Activated CD4-positive, alpha-beta T cell treated with anti-CD3 and anti-CD28 coated beads, Interleukin-2, amount 10 ng/mL, durations not matched to agents 7 days and 5 days (primary cell): ENCODE measurements at regions not wholly inside any gene's neighbourhood (a gene's known extent, or its start where the extent isn't known, plus 50 kb on each side); places are given as distances from the start of the nearest gene placed in this dataset.
"Not testable (repeated sequence)": the region's sequence is repeated elsewhere in the genome, so short reads cannot be mapped to it uniquely, and the experiment has no call there.

Source experiments
- CTCF ChIA-PET: fragments of 350-600 bp; sonication (Branson Sonifier 250); formaldehyde crosslinking; loops from one replicate; lab custom pipeline; 2021; ENCODE audit warnings: antibody characterized with exemption; lab: Charles Lee
- POLR2A ChIA-PET: fragments of 350-600 bp; sonication (Branson Sonifier 250); formaldehyde crosslinking; loops from one replicate; lab custom pipeline; 2021; ENCODE audit warnings: antibody characterized with exemption; lab: Charles Lee
- DNase-seq: peaks from one replicate; pipeline ENCODE4 v3.0.0-alpha.2; 2020
- H3K27ac Mint-ChIP-seq: one replicate; pipeline ENCODE4 v1.8.0; 2021; ENCODE audit warnings: mild to moderate bottlenecking, moderate library complexity, mixed read lengths
- H3K27me3 Mint-ChIP-seq: one replicate; pipeline ENCODE4 v1.8.0; 2021; ENCODE audit warnings: mixed read lengths
- H3K36me3 Mint-ChIP-seq: one replicate; pipeline ENCODE4 v1.8.0; 2021; ENCODE audit warnings: low read depth, mixed read lengths
- H3K4me1 Mint-ChIP-seq: one replicate; pipeline ENCODE4 v1.8.0; 2021; ENCODE audit warnings: mixed read lengths
- H3K4me3 Mint-ChIP-seq: one replicate; pipeline ENCODE4 v1.8.0; 2021; ENCODE audit warnings: mild to moderate bottlenecking, moderate library complexity, mixed read lengths
- H3K9me3 Mint-ChIP-seq: one replicate; pipeline ENCODE4 v1.8.0; 2021; ENCODE audit warnings: mixed read lengths

GRCh38 chr5:154544646-154545045 is 66.6 kb upstream of the HAND1 start:
- Mint-ChIP-seq H3K27me3 (peaks cover 17% of the 10 kb centered on the region), H3K9me3 (no peaks in the 10 kb centered on the region), H3K4me1 (no peaks in the 10 kb centered on the region), H3K36me3 (no peaks in the 10 kb centered on the region), H3K27ac (no peak overlapping the region), H3K4me3 (no peak overlapping the region)
- no peak for DNase-seq
- ChIA-PET CTCF (no interaction called here), POLR2A (no interaction called here)

DNA sequence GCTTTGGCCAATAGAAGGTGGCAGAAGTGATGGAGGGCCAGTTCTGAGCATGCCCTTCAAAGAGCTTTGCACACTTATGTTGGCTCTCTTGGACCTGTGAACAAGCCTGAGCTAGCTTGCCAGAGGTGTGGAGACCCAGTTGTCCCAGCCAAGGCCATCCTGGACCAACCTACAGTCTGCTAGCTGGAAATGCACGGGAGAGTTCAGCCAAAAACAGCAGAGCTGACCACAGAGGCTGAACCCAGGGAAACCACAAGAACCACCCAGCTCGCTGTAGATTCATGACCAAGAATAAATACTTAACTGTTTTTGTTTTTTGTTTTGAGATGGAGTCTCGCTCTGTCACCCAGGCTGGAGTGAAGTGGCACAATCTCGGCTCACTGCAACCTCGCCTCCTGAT is 65.4 kb upstream of the HAND1 start:
- Mint-ChIP-seq H3K36me3 (no peaks in the 10 kb centered on the region), H3K27ac (no peak overlapping the region), H3K4me3 (no peak overlapping the region), H3K27me3 (peaks cover 10% of the 10 kb centered on the region), H3K9me3 (no peaks in the 10 kb centered on the region), H3K4me1 (no peaks in the 10 kb centered on the region)
- POLR2A ChIA-PET, result no interaction called here
- CTCF ChIA-PET, result no interaction called here
- DNase-seq, result no peak

- Mint-ChIP-seq H3K36me3 (no peaks in the 10 kb centered on the region), H3K9me3 (no peaks in the 10 kb centered on the region), H3K4me3 (no peak overlapping the region), H3K4me1 (no peaks in the 10 kb centered on the region), H3K27ac (no peak overlapping the region), H3K27me3 (peaks cover 5% of the 10 kb centered on the region)
- ChIA-PET CTCF (no interaction called here), POLR2A (no interaction called here)
- DNase-seq, result no peak
Measured at GRCh38 chr5:154542581-154542980, 64.6 kb upstream of the HAND1 start.

- H3K4me3 Mint-ChIP-seq, result no peak overlapping the region
- POLR2A ChIA-PET, result interaction anchor here (0.7 kb wide), 1 partner anchor 190 kb away, joined by 3 read pairs; no protein-coding TSS in a partner anchor
- H3K27ac Mint-ChIP-seq, result no peak overlapping the region
- no peak for DNase-seq
- CTCF ChIA-PET, result interaction anchor here (0.5 to 0.6 kb wide), 2 partner anchors 20 to 57 kb away, joined by 3 read pairs; no protein-coding TSS in a partner anchor
- no peaks in the 10 kb centered on the region for H3K4me1 Mint-ChIP-seq
- no peaks in the 10 kb centered on the region for H3K36me3 Mint-ChIP-seq
- peaks cover 5% of the 10 kb centered on the region for H3K27me3 Mint-ChIP-seq
- no peaks in the 10 kb centered on the region for H3K9me3 Mint-ChIP-seq
Measured at GRCh38 chr5:154542000-154542399, 64.0 kb upstream of the HAND1 start.

DNA sequence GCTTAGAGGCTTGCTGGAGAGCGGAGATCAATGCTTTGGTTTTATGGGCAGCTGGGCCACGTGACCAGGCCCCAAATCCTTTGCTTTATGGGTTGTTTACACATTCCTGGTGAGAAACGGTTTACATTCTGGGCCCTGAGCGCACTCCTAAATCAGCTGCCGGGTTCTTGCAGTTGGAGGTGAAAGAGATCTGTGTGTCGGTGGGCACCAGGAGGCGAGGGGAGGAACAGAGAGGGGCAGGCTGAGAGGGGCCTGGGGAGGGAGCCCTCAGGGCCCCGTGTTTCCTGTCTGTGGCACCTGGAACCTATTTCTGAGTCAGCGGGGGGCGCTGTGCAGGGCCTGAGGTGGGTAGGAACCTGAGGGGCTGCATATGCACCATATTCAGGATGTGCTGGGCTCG is 63.5 kb upstream of the HAND1 start:
- H3K4me3 Mint-ChIP-seq, result no peak overlapping the region
- peaks cover 9% of the 10 kb centered on the region for H3K27me3 Mint-ChIP-seq
- CTCF ChIA-PET, result interaction anchor here (0.5 to 0.6 kb wide), 2 partner anchors 20 to 58 kb away, joined by 3 read pairs; no protein-coding TSS in a partner anchor
- DNase-seq, result no peak
- no peaks in the 10 kb centered on the region for H3K9me3 Mint-ChIP-seq
- no peaks in the 10 kb centered on the region for H3K4me1 Mint-ChIP-seq
- POLR2A ChIA-PET, result interaction anchor here (0.7 kb wide), 1 partner anchor 190 kb away, joined by 3 read pairs; no protein-coding TSS in a partner anchor
- H3K27ac Mint-ChIP-seq, result no peak overlapping the region
- no peaks in the 10 kb centered on the region for H3K36me3 Mint-ChIP-seq

GRCh38 chr5:154540600-154540999 is 62.6 kb upstream of the HAND1 start:
- Mint-ChIP-seq H3K9me3 (no peaks in the 10 kb centered on the region), H3K4me3 (no peak overlapping the region), H3K27me3 (peaks cover 9% of the 10 kb centered on the region), H3K36me3 (no peaks in the 10 kb centered on the region), H3K4me1 (no peaks in the 10 kb centered on the region), H3K27ac (no peak overlapping the region)
- POLR2A ChIA-PET, result no interaction called here
- CTCF ChIA-PET, result no interaction called here
- DNase-seq, result no peak

- Mint-ChIP-seq H3K36me3 (no peaks in the 10 kb centered on the region), H3K27ac (no peak overlapping the region), H3K4me1 (no peaks in the 10 kb centered on the region), H3K9me3 (no peaks in the 10 kb centered on the region), H3K4me3 (no peak overlapping the region), H3K27me3 (peaks cover 9% of the 10 kb centered on the region)
- CTCF ChIA-PET, result no interaction called here
- DNase-seq, result no peak
- POLR2A ChIA-PET, result no interaction called here
Measured at GRCh38 chr5:154538492-154538891, 60.5 kb upstream of the HAND1 start.

DNA sequence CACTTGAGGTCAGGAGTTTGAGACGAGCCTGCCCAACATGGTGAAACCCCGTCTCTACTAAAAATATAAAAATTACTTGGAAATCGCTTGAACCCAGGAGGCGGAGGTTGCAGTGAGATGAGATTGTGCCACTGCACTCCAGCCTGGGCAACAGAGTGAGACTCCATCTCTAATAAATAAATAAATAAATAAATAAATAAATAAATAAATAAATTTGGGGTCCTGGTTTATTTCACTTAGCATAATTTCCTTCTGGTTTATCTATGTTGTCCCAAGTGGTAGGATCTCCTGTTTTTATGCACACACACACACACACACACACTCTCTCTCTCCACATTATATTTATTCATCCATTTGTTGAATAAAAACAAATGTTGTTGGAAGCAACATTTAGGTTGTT is 58.4 kb upstream of the HAND1 start:
- H3K9me3 Mint-ChIP-seq, H3K27ac Mint-ChIP-seq, CTCF ChIA-PET, DNase-seq, H3K36me3 Mint-ChIP-seq, H3K27me3 Mint-ChIP-seq, H3K4me3 Mint-ChIP-seq, H3K4me1 Mint-ChIP-seq, POLR2A ChIA-PET: not testable (repeated sequence)

GRCh38 chr5:154535535-154535934 is 57.5 kb upstream of the HAND1 start:
- Mint-ChIP-seq H3K4me3 (no peak overlapping the region), H3K36me3 (no peaks in the 10 kb centered on the region), H3K9me3 (no peaks in the 10 kb centered on the region), H3K27ac (no peak overlapping the region), H3K4me1 (no peaks in the 10 kb centered on the region), H3K27me3 (peaks cover 9% of the 10 kb centered on the region)
- no peak for DNase-seq
- POLR2A ChIA-PET, result no interaction called here
- CTCF ChIA-PET, result no interaction called here

DNA sequence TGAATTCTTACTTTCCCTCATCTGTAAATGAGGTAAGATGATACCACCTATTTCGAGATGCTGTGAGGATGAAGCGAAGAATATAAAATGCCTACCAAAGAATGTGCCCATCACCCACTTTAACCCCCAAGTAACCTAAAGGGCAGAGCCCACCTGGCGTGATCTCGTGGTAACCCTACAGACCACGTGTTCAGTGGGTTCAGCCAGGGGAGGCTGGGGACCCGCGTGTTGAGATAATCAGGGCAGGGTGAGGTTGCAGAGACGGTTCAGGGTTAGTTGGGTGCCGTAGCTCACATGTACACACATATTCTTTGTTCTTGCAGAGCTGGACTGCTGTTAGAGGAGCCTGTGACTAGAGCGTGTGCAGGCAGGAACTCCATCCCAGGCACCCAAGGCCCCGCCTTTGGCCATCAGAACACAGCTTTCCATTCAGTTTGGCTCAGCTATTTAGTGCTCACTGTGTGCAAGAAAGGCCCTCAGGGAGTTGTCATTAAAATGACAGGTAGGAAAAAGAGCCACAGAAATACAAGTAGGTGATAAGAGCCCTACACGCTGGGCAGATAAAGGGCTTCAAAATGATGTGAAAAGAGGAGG is 56.5 kb upstream of the HAND1 start:
- CTCF ChIA-PET, result no interaction called here
- no peak for DNase-seq

DNA sequence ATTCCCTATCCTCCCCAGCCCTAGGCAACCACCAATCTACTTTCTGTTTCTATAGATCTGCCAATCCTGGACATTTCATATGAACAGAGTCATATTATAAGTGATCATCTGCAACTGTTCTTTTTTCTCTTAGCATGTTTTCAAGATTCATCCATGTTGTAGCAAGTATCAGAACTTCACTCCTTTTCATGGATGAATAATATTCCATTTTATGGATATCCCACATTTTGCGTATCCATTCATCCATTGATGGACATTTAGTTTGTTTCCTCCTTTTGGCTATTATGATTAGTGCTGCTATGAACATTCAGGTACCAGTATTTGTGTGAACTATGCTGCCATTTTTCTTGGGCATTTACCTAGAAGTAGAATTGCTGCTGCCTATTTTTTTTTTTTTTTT is 51.3 kb upstream of the HAND1 start:
- H3K27ac Mint-ChIP-seq, result no peak overlapping the region
- H3K27me3 Mint-ChIP-seq, result peaks cover 6% of the 10 kb centered on the region
- ChIA-PET CTCF (no interaction called here), POLR2A (no interaction called here)
- no peaks in the 10 kb centered on the region for H3K36me3 Mint-ChIP-seq
- no peaks in the 10 kb centered on the region for H3K9me3 Mint-ChIP-seq
- H3K4me3 Mint-ChIP-seq, result no peak overlapping the region
- DNase-seq, result no peak
- H3K4me1 Mint-ChIP-seq, result no peaks in the 10 kb centered on the region

More for the DNA sequence above, 56.5 kb upstream of the HAND1 start:
- Mint-ChIP-seq H3K9me3 (no peaks in the 10 kb centered on the region), H3K4me3 (no peak overlapping the region), H3K4me1 (no peaks in the 10 kb centered on the region), H3K36me3 (no peaks in the 10 kb centered on the region), H3K27me3 (peaks cover 9% of the 10 kb centered on the region), H3K27ac (no peak overlapping the region)
- POLR2A ChIA-PET, result no interaction called here

DNA sequence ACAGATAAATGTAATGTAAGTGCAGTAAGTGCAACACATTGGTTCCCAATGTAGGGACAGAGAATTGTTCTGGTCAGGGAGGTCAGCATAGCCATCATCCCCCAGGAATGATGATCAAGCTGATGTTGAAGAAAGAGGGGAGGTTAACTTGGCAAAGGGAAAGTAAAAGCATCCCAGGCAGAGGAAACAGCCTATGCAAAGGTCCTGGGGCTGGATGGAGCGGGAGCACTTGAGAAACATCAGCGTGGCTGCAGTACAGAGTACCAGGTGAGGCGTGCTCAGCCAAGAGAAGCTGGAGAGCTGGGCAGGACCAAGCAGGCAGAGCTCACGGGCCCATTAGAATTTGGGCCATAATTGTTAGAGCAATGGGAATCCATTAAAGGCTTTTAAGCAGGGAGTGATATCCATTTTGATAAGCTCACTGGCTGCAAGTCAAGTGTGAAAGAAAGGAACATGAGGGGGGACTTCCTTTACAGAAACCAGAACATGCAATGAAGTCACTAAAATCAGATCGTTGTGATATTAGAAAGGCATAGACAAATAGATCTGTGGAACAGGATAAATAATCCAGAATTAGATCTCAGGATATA is 50.1 kb upstream of the HAND1 start:
- Mint-ChIP-seq H3K4me3 (no peak overlapping the region), H3K9me3 (no peaks in the 10 kb centered on the region), H3K4me1 (no peaks in the 10 kb centered on the region), H3K27me3 (peaks cover 4% of the 10 kb centered on the region), H3K36me3 (no peaks in the 10 kb centered on the region), H3K27ac (no peak overlapping the region)
- ChIA-PET POLR2A (no interaction called here), CTCF (no interaction called here)
- DNase-seq, result no peak
